ENCODE measurements at regions not wholly inside any gene's neighbourhood (a gene's known extent, or its start where the extent isn't known, plus 50 kb on each side); places are given as distances from the start of the nearest gene placed in this dataset.
"Not testable (repeated sequence)": the region's sequence is repeated elsewhere in the genome, so short reads cannot be mapped to it uniquely, and the experiment has no call there.

- DNase-seq (ENCODE audit: low read depth in 2 of 3, low spot score in 2 of 3) = no peak
These were observed 1569.0 kb upstream of the B3GALT2 start for GRCh38 chr1:194755241-194755994.

DNA sequence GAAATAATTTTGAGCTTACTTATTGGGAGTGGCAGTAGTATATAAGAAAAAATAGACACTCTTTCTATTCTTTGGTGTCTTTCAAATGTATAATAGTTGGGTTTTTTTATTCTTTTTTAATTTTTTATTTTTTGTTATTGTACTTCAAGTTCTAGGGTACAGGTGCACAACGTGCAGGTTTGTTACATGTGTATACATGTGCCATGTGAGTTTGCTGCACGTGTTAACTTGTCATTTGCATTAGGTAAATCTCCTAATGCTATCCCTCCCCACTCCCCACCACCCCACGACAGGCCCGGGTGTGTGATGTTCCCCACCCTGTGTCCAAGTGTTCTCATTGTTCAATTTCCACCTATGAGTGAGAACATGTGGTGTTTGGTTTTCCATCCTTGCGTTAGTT is 1552.4 kb upstream of the B3GALT2 start:
- DNase-seq (ENCODE audit: low read depth in 2 of 3, low spot score in 2 of 3) = not testable (repeated sequence)

DNA sequence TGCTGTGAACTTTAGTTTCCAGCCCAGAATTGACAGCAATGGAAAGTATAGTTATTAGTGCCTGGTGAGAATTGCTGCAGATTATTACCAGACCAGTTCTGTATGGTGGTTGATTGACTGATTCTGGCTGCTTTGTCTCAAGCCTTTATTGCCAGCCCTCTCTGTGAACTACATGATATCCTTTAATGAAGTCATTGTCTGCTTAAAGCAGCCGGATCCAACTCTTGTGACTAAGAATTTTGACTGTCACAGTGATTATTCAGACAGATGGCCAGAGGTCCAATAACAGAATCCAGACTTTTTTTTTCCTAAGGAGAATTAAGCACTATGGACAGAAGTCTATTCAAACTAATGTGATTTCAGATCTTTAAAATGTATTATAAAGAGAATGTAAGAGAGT is 1548.6 kb upstream of the B3GALT2 start:
- DNase-seq (ENCODE audit: low read depth in 2 of 3, low spot score in 2 of 3) = no peak

DNA sequence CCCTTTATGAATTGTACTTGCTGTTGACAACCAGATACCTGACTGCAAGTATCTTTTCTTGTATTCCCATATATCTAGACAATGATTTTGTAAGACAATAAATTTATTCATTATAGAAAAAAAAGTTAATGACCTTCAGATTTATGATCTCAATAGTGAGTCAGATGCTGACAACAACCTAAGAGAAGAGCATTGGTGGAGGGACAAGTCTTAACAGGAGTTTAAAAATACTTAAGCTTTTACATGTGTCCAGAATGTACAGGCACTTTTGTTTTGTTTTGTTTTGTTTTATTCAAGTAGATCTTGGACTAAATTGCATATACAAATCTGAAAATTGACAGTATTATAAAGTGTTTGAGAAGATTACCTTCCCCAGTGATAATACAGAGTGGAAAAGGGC is 1544.6 kb upstream of the B3GALT2 start:
- DNase-seq (ENCODE audit: low read depth in 2 of 3, low spot score in 2 of 3) = no peak

DNA sequence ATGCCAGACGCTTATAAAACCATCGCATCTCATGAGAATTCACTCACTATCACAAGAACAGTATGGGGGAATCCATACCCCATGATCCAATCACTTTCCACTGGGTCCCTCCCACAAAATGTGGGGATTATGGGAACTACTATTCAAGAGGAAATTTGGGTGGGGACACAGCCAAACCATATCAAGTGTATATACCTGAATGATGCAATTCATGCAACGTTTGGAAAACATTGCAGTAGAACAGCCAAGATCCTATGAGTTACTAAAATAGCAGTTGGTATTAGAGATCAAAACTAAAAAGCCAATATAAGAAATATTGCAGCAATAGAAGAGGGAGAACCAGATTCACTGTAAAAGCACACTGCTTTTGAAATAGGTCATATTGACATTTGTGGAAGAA is 1543.9 kb upstream of the B3GALT2 start:
- DNase-seq (ENCODE audit: low read depth in 2 of 3, low spot score in 2 of 3) = no peak

- DNase-seq (ENCODE audit: low read depth in 2 of 3, low spot score in 2 of 3) = no peak
These were observed 1536.7 kb upstream of the B3GALT2 start for GRCh38 chr1:194723067-194723466.

DNA sequence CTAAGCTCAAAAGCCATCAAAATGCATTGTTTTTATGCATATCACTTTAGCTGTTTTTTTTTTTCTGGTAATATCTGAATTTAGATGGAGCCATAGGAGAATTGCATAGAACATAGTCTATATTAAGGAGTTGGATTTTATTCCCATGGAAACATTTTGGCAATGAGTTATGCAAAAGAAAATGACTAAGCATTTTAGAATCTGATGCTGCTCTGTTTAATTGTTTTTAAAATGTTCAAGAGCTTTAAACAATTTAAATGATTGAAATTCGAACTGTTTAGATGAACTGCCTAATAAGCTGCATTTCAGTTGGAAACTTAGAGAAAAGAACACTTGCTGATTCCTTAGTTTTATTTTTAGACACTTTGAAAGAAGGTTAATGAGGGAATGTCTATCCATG is 1531.5 kb upstream of the B3GALT2 start:
- no peak for DNase-seq (ENCODE audit: low read depth in 2 of 3, low spot score in 2 of 3)

GRCh38 chr1:194717334-194717733 is 1530.9 kb upstream of the B3GALT2 start:
- no peak for DNase-seq (ENCODE audit: low read depth in 2 of 3, low spot score in 2 of 3)

DNA sequence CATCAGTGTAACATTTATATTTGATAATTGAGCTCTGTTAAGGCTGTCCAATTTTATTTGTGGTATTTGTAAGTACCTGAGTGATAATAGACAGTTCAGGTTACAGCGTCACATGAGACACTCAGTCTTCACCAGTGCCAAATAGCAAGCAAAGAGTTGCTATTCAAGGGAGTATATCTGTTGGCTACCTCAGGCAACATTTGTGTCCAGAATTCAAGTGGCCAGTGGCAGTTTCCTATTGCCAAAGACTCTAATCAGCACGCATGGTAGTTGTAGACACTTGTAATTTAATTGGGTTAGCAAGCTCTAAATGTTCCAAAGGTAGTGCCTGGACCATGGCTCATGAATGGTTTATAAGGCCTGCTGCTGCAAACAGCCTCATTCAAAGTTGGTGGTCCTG is 1524.3 kb upstream of the B3GALT2 start:
- no peak for DNase-seq (ENCODE audit: low read depth in 2 of 3, low spot score in 2 of 3)

GRCh38 chr1:194709439-194709838 is 1523.0 kb upstream of the B3GALT2 start:
- no peak for DNase-seq (ENCODE audit: low read depth in 2 of 3, low spot score in 2 of 3)

- no peak for DNase-seq (ENCODE audit: low read depth in 2 of 3, low spot score in 2 of 3)
These were observed 1520.7 kb upstream of the B3GALT2 start for GRCh38 chr1:194707074-194707473.

DNA sequence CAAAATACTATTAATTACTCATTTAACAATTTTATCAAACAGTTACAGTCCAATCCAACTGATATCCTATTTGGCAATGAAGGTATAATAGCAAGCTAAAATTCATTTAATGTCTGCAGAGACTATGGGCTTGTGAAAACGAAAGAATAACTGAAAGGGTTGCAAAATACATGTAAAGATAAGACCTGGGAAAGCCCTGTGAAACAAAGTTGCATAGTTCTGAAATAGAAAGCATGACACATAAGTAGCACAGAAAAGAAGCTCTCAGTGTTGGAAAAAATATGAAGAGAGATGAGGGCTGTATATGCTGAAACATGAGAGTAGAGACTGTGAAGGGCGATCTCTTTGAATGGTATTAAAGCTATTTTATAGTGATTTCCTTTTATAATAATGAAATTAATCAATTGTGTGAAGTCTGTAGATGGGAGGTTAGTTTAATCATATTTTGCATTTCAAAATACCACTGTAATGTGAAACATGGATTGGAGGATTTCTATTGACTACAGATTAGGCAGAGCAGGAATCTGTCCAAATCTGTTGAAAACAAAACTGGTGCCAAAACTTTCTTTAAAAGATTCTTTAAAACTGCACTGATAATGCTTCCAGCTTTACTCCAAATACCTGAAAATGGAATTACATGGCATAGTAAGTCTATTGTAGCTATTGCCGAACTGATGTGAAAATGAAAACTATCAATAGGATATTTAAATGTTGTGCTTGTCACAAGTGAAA is 1518.9 kb upstream of the B3GALT2 start:
- DNase-seq (ENCODE audit: low read depth in 2 of 3, low spot score in 2 of 3) = no peak

DNA sequence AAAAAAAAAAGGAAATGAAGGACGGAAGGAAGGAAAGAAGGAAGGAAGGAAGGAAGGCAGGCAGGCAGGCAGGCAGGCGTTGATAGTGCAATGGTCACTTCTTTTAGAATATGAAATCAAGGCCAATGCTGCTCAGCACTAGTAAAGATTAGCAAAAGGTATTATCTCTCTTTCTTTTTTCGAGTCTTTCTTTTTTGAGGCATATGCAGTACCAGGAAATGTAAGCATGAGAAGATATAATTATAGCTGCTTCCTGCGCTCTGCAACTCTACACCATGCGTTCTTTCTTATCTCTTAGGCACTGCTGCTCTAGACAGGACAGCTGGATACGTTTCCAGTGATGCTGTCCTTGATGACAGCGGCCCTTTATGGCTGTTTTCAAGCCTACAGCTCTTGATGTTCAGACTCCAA is 1512.5 kb upstream of the B3GALT2 start:
- DNase-seq (ENCODE audit: low read depth in 2 of 3, low spot score in 2 of 3) = no peak

GRCh38 chr1:194693244-194693643 is 1506.8 kb upstream of the B3GALT2 start:
- DNase-seq (ENCODE audit: low read depth in 2 of 3, low spot score in 2 of 3) = no peak

- no peak for DNase-seq (ENCODE audit: low read depth in 2 of 3, low spot score in 2 of 3)
These were observed 1498.2 kb upstream of the B3GALT2 start for GRCh38 chr1:194684636-194685035.

GRCh38 chr1:194658090-194658439 is 1471.7 kb upstream of the B3GALT2 start:
- no peak for DNase-seq (ENCODE audit: low read depth in 2 of 3, low spot score in 2 of 3)

DNA sequence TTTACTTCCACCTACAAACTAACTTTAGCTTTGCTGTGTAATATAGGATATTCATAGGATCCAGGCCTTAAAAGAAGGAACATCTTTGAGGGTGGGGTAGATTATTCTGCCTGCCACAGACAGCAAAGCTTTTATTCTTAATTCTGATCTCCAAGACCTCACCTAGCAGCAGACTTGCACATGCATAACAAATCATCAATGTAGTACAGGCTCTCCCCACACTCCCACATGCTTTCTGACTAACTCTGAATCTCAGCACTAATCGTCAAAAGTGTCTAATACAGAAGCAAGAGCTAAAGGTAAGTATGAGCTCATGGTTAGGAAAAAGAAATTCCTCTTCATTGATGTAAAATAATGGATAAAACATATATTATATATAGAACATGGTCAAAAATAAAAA is 1468.5 kb upstream of the B3GALT2 start:
- DNase-seq (ENCODE audit: low read depth in 2 of 3, low spot score in 2 of 3) = no peak

- DNase-seq (ENCODE audit: low read depth in 2 of 3, low spot score in 2 of 3) = no peak
These were observed 1467.0 kb upstream of the B3GALT2 start for GRCh38 chr1:194653385-194653784.

GRCh38 chr1:194647118-194647517 is 1460.7 kb upstream of the B3GALT2 start:
- DNase-seq (ENCODE audit: low read depth in 2 of 3, low spot score in 2 of 3) = no peak

- DNase-seq (ENCODE audit: low read depth in 2 of 3, low spot score in 2 of 3) = no peak
These were observed 1458.1 kb upstream of the B3GALT2 start for GRCh38 chr1:194644528-194644927.

DNA sequence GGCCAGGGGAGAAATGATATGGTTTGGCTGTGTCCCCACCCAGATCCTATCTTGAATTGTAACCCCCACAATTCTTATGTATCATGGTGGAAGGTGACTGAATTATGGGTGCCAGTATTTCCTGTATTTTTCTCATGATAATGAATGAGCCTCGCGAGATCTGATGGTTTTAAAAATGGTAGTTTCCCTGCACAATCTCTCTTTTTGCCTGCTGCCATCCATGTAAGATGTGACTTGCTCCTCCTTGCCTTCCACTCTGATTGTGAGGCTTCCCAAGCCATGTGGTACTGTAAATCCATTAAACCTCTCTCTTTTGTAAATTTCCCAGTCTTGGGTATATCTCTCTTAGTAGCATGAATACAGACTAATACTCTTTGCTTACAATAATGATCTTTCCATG is 1453.9 kb upstream of the B3GALT2 start:
- no peak for DNase-seq (ENCODE audit: low read depth in 2 of 3, low spot score in 2 of 3)

- DNase-seq (ENCODE audit: low read depth in 2 of 3, low spot score in 2 of 3) = no peak
These were observed 1442.6 kb upstream of the B3GALT2 start for GRCh38 chr1:194629011-194629410.

- no peak for DNase-seq (ENCODE audit: low read depth in 2 of 3, low spot score in 2 of 3)
These were observed 1438.4 kb upstream of the B3GALT2 start for GRCh38 chr1:194624833-194625232.

All from activated CD8-positive, alpha-beta memory T cell treated with anti-CD3 and anti-CD28 coated beads for 48 hours (primary cell).